ENCODE measurements at regions not wholly inside any gene's neighbourhood (a gene's known extent, or its start where the extent isn't known, plus 50 kb on each side); places are given as distances from the start of the nearest gene placed in this dataset.

- TF ChIP-seq ZNF512 (tag; IDR thresholded peaks at IDR 0.05) (no peak), NR2C2 (CRISPR knock-in tag; IDR thresholded peaks at IDR 0.05) (no peak), NR2C2 (tag; IDR thresholded peaks at IDR 0.05) (peak; percentile 34; the same call in 1 of the 2 replicates), ARID1B (IDR thresholded peaks at IDR 0.05) (peak; percentile 88), NCOR1 (IDR thresholded peaks at IDR 0.05) (peak; percentile 66), MAX (CRISPR knock-in tag; IDR thresholded peaks at IDR 0.05) (no peak), RBM25 (IDR thresholded peaks at IDR 0.05; ENCODE audit: low read depth, low read length, severe bottlenecking) (no peak), ILK (tag; IDR thresholded peaks at IDR 0.05; ENCODE audit: borderline replicate concordance, low read depth) (no peak), CEBPZ (IDR thresholded peaks at IDR 0.05; ENCODE audit: borderline replicate concordance, low read depth, low read length) (no peak), SMARCC2 (IDR thresholded peaks at IDR 0.05; ENCODE audit: low read depth) (peak; percentile 66), HDAC1 (IDR thresholded peaks at IDR 0.05) (peak in 1 of 2 experiments; percentile 75; a peak in 1 of 4 replicates), ZNF407 (IDR thresholded peaks at IDR 0.05; ENCODE audit: low read depth) (no peak), POLR3A (IDR thresholded peaks at IDR 0.05; ENCODE audit: borderline replicate concordance, extremely low read depth, insufficient read depth, insufficient read length) (no peak), ZNF507 (tag; conservative IDR thresholded peaks at IDR 0.05) (no peak)
Measured at GRCh38 chr3:151630938-151631441, 102.7 kb upstream of the AADACL2 start (continued).
